Stimulated activated CD8-positive, alpha-beta memory T cell treated with anti-CD3 and anti-CD28 coated beads, Interleukin-15, amount 100 ng/mL, for 4 hours (primary cell): ENCODE measurements at regions not wholly inside any gene's neighbourhood (a gene's known extent, or its start where the extent isn't known, plus 50 kb on each side); places are given as distances from the start of the nearest gene placed in this dataset.
"Not testable (repeated sequence)": the region's sequence is repeated elsewhere in the genome, so short reads cannot be mapped to it uniquely, and the experiment has no call there.

ENCODE experiments used
- DNase-seq, 2 donors: peaks; one replicate each; pipeline ENCODE4 v3.0.0-alpha.2; 2020; ENCODE audit warnings: low read depth in 2 of 2

- no peak for DNase-seq
Observed at GRCh38 chr20:22529150-22530019, 55.0 kb downstream of the FOXA2 start.

DNA sequence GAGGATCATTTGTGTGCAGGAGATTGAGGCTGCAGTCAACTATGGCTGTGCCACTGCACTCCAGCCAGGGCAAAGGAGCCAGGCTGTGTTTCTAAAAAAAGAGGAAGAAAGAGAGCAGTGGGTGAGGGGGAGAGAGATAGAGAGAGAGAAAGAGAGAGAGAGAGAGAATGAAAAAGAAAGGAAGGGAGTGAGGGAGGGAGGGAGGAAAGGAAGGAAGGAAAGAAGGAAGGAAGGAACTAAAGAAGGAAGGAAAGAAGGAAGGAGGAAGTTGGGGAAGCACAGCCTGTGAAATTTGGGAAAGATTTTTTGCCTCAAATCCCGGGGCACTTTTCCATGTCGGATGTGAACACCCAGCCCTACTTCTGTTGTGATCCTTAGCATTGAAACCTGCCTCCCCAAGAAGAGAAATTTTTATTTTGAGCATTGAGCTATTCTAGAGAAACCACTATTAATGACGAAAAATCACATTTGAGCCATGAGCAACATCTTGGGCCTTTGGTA is 57.8 kb downstream of the FOXA2 start:
- no peak for DNase-seq

- DNase-seq: no peak
Observed at GRCh38 chr20:22525821-22526220, 58.6 kb downstream of the FOXA2 start.

DNA sequence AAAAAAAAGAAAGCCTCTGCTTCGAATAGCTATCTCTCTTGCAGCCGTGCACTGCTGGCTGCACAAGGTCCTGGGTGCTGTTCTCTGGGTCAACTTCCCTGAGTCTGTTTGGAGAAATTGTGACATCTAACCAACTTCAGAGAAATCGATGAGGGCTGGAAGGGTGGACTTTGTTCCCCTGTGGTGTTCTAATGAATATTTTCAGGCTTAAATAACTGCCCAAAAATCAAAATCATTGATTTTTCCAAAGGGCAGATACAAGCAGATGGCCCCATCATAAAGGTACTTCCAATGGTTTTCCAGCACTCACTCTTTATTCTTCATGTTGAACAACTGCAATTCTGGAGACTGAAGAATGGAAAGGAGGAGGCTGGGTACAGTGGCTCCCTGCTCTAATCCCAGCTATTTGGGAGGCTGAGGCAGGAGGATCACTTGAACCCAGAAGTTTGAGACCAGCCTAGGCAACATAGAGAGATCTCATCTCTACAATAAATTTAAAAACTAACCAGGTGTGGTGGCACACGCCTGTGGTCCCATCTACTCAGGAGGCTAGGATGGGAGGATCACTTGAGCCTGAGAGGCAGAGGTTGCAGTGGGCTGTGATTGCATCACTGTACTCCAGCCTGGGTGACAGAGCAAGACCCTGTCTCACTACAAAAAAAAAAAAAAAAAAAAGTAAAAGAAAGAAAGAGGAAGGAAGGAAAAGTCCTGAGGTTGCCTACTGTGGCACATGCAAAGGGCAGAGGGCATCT is 59.1 kb downstream of the FOXA2 start:
- no peak for DNase-seq

DNA sequence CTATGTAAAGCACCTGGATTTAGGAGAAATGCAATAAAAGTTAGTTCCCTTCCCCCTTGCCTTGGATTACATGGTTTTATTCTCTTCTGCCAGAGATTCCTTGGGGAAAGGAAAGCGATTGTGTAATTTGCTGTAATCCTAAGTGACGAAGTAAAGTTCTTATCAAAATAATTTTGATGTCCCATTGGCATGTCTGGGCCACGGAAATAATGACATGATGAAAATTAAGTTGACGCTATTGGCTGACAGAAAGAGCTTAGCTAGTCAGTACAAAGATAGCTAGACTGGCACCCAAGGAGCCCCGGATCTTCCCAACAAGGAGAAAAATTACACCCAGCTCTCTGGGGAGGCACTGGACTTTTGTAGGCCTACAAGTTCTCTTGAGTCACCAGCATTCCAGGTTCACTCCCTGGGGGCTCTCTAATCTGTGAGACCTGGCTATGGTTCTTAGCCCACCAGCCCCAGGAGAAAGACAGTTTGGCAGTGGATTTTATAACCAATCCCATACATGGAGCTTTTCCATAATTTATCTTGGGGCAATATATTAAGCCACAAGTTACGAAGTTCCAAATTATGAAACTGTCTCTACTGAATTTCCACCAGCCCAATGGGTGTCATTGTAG is 59.9 kb downstream of the FOXA2 start:
- DNase-seq: no peak

- no peak for DNase-seq
Observed at GRCh38 chr20:22523499-22524392, 60.6 kb downstream of the FOXA2 start.

GRCh38 chr20:22523128-22523498 is 61.3 kb downstream of the FOXA2 start:
- no peak for DNase-seq

DNA sequence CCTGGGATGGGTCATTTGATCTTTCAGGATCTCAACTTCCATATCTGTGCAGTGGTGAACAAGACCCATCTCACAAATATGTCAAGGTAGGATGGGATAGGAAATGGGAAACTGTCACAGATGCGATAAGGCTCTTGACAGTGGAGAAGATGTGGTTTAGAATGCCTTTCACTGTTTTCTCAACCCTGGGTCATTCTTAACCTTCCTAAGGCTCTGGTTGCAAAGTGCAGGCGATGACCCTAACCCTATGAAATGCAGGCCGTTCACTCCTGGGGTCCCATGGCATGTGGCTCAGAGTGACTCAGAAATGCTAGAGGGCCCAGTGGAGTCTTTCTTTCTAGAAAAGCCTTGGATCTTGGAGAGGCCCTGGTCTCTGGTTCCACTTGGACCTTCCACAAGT is 61.7 kb downstream of the FOXA2 start:
- DNase-seq: no peak

DNA sequence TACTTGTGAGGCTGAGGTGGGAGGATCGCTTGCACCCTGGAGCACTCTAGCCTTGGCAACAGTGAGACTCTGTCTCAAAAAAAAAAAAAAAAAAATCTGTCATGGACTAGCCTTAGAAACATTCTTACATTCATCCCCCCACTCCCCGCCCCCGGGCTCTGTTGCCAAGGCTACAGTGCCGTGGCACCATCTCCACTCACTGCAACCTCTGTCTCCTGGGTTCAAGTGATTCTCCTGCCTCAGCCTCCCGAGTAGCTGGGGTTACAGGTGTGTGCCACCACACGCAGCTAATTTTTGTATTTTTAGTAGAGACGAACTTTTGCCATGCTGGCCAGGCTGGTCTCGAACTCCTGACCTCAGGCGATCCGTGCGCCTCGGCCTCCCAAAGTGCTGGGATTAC is 62.4 kb downstream of the FOXA2 start:
- not testable (repeated sequence) for DNase-seq

- no peak for DNase-seq
Observed at GRCh38 chr20:22520381-22520780, 64.0 kb downstream of the FOXA2 start.

DNA sequence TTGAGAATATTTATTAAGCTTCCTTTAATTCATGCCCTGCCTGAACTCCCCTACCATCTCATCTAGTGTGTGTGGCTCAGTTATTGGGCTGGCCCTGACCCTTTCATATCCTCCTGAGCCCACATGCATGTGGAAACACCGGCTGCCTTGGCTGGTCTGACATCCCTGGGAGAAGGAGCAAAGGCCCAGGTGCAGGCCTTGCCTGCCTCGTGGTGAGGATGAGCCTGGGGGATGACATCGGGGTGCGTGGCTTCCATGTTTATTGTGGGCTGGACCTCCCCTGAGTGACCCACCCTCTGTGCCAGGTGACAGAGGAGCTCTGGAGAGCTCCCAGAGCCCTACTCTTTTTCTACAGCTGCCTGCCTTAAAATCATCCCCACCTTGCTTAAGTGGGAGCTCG is 69.1 kb downstream of the FOXA2 start:
- DNase-seq: no peak

- no peak for DNase-seq
Observed at GRCh38 chr20:22513574-22513973, 70.8 kb downstream of the FOXA2 start.

DNA sequence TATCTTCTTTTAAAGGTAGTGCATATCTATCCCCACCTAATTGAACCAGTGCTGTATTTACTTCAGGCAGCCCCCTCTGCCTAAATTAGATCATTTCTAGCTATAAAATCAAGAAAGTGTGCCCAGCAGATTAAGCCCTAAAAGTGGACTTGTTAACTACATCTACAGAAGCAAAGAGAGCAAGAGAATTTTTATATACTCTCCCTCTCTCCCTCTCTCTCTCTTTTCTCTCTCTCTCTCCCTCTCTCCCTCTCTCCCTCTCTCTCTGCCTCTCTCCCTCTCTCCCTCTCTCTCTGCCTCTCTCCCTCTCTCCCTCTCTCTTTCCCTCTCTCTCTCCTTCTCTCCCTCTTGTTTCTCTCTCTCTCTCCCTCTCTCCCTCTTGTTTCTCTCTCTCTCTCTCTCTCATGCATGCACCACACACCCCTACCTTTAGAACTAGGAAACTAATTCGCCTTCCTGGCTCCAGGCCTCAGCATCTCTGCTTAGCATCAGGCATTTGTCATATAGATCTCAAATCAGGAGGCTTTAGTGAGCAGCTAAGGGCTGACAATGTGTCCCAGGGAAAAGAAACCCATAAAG is 71.4 kb downstream of the FOXA2 start:
- no peak for DNase-seq

GRCh38 chr20:22511943-22512910 is 72.1 kb downstream of the FOXA2 start:
- no peak for DNase-seq

DNA sequence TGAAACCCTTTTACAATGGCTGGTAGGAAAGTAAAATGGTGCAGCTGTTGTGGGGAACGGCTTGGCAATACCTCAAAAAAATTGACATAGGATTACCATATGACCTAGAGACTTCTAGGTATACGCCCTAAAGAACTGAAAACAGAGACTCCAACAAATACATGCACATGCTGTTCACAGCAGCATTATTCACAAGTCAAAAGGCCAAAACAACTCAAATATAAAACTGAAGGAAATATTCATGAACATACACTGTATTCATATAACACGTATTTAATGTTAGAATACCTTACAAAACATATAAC is 74.6 kb downstream of the FOXA2 start:
- DNase-seq: no peak

DNA sequence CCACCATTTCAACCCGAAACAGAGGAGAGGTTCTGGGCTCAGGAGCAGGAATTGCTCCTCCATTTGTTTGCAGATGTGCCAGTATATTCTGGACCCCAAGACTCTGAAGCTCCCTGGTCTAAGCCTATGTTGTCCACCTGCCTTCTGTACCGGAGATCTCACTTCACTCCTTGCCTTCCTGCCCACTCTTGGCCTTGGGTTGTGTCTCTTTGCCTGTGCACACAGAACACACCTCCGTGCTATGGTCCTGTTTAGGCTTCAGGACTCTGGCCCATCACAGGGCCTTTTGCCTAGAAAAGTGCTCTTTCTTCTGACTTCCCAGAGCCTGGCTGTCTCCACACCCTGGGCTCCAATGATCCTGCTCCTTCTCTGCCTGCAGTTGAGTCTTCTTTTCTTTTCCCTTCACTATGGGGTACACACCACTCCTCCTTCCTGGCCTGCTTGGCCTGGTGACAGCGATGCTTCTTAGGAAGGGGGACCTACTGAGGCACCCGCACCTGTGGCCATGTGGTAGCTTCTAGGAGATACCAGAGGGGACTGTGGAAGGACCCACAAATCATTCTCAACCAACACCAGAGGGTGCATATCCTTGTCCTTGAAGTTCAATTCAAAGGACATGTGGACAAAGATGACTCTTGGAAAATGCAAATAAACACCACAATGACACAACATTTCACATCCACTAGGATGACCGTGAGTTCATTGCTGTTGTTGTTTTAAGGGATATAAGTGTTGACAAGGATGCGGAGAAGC is 75.1 kb downstream of the FOXA2 start:
- DNase-seq: no peak

DNA sequence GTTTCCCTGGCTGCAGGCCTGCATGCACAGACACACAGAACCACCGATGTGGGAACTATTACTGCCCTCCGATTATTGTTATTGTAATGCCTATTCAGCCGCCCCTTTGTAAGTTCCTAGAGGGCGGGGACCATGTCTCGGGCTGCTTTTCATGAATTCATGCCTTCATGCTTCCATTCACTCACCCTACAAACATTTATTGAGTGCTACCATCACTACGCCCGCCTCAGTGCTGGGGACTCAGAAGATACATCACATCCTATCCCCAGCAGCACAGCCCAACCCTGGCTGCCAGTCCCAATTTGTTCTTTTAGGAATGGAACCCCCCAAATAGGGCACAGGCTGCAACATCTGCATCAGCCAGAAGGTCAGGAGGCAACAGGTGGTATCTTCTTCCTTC is 75.9 kb downstream of the FOXA2 start:
- DNase-seq: no peak

DNA sequence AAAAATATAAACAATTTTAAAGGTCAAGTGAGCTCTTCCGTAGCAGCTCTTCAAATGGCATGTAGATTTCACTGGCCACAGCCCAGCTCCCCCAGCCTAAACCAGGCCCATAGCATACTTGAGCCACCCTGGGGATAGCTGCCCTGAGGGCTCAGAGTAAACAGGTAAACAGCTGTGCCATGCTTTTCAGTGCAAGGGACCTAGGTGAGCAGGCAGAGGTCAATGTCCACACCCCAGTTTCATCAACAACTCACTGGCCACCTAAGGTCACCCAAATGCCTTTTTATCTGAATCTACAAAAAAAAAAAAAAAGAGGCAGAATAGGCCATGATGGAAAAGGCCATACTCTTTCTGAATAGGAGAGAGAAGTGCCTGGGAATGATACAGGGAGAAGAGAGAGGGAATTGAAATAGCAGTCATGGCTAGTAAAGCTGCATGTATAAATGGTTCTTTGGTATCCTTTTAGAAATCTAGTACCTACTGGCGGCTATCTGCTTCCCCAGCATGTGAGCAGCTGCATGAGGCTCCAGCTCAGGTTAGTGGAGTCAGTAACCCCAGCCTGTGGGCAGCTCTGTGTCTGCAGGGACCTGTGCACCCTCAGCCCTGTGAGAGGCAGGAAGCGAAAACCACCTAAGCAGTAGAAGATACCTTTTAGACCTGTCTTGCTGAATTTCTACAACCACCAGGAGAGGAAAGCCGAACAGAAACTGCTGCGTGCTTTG is 77.0 kb downstream of the FOXA2 start:
- no peak for DNase-seq

- DNase-seq: no peak
Observed at GRCh38 chr20:22506827-22507226, 77.5 kb downstream of the FOXA2 start.
